ENCODE measurements at regions not wholly inside any gene's neighbourhood (a gene's known extent, or its start where the extent isn't known, plus 50 kb on each side); places are given as distances from the start of the nearest gene placed in this dataset.

GRCh38 chr18:11289248-11289647 lies 139.9 kb upstream of the PIEZO2 start:
- intact Hi-C loops (cut with DNase I), result no loop called here
- no peak for DNase-seq
- ATAC-seq, result no peak

GRCh38 chr18:11288401-11288800 lies 139.0 kb upstream of the PIEZO2 start:
- ATAC-seq, result no peak
- intact Hi-C loops (cut with DNase I), result no loop called here
- DNase-seq, result no peak

- DNase-seq, result no peak
- no peak for ATAC-seq
- intact Hi-C loops (cut with DNase I), result no loop called here
These were observed 137.1 kb upstream of the PIEZO2 start for GRCh38 chr18:11286431-11286830.

GRCh38 chr18:11284811-11285210 lies 135.4 kb upstream of the PIEZO2 start:
- DNase-seq, result no peak
- intact Hi-C loops (cut with DNase I), result no loop called here
- ATAC-seq, result no peak

- no peak for ATAC-seq
- intact Hi-C loops (cut with DNase I), result no loop called here
- no peak for DNase-seq
These were observed 135.0 kb upstream of the PIEZO2 start for GRCh38 chr18:11284349-11284748.

GRCh38 chr18:11283479-11284161 lies 134.3 kb upstream of the PIEZO2 start:
- peak in 1 of 2 donors; percentile 55 for ATAC-seq
- DNase-seq, result no peak
- intact Hi-C loops (cut with DNase I), result no loop called here

- DNase-seq, result no peak
- intact Hi-C loops (cut with DNase I), result no loop called here
- no peak for ATAC-seq
These were observed 130.1 kb upstream of the PIEZO2 start for GRCh38 chr18:11279461-11279860.

- DNase-seq (no peak), ATAC-seq (no peak)
- intact Hi-C loops (cut with DNase I), result no loop called here
These were observed 127.3 kb upstream of the PIEZO2 start for GRCh38 chr18:11276678-11277077.

GRCh38 chr18:11274144-11274794 lies 124.9 kb upstream of the PIEZO2 start:
- DNase-seq (no peak), ATAC-seq (no peak)
- intact Hi-C loops (cut with DNase I), result no loop called here

GRCh38 chr18:11272516-11272915 lies 123.1 kb upstream of the PIEZO2 start:
- ATAC-seq, result no peak
- DNase-seq, result no peak
- intact Hi-C loops (cut with DNase I), result no loop called here

GRCh38 chr18:11271954-11272353 lies 122.6 kb upstream of the PIEZO2 start:
- no peak for DNase-seq
- ATAC-seq, result no peak
- intact Hi-C loops (cut with DNase I), result no loop called here

GRCh38 chr18:11269257-11269656 lies 119.9 kb upstream of the PIEZO2 start:
- intact Hi-C loops (cut with DNase I), result no loop called here

GRCh38 chr18:11268741-11269233 lies 119.4 kb upstream of the PIEZO2 start:
- intact Hi-C loops (cut with DNase I), result no loop called here
- DNase-seq (no peak), ATAC-seq (peak; percentile 41 to 61)

More at GRCh38 chr18:11269257-11269656, 119.9 kb upstream of the PIEZO2 start:
- DNase-seq (no peak), ATAC-seq (peak; percentile 50 to 70)

GRCh38 chr18:11268153-11268552 lies 118.8 kb upstream of the PIEZO2 start:
- DNase-seq (no peak), ATAC-seq (no peak)
- intact Hi-C loops (cut with DNase I), result no loop called here

- DNase-seq (no peak), ATAC-seq (no peak)
- intact Hi-C loops (cut with DNase I), result no loop called here
These were observed 117.6 kb upstream of the PIEZO2 start for GRCh38 chr18:11266781-11267480.

GRCh38 chr18:11261486-11261885 lies 112.1 kb upstream of the PIEZO2 start:
- intact Hi-C loops (cut with DNase I), result no loop called here
- ATAC-seq (no peak), DNase-seq (no peak)

GRCh38 chr18:11260961-11261461 lies 111.6 kb upstream of the PIEZO2 start:
- ATAC-seq (peak in 1 of 2 donors; percentile 84), DNase-seq (no peak)
- intact Hi-C loops (cut with DNase I), result no loop called here

GRCh38 chr18:11259469-11260150 lies 110.2 kb upstream of the PIEZO2 start:
- ATAC-seq (peak; percentile 82 to 89), DNase-seq (peak; percentile 63)
- intact Hi-C loops (cut with DNase I), result no loop called here

GRCh38 chr18:11258039-11258610 lies 108.8 kb upstream of the PIEZO2 start:
- intact Hi-C loops (cut with DNase I), result no loop called here
- DNase-seq (no peak), ATAC-seq (no peak)

Measured in left cardiac atrium (tissue), 4 donors.